ENCODE measurements at regions not wholly inside any gene's neighbourhood (a gene's known extent, or its start where the extent isn't known, plus 50 kb on each side); places are given as distances from the start of the nearest gene placed in this dataset.

DNA sequence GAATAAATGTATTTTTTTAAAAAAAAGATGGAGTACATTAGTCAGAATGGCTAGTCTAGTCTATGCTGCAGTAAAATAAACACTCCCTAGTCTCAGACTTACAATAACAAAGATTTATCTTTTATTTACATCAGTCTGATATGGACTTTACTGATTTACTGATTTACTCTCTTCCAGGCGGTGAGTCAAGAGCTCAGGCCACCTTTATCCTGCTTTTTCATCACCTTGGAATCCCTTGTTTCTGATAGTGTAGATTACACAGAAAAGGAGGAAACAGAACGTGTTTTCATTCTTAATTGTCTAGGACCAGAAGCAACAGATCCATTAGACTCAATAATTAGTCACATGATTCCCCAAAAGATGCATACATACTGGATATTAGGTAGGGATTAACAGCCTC, 290.1 kb upstream of the TRPC7 start:
- no peak overlapping the region for H2BK12ac ChIP-seq (ENCODE audit: low read depth, low read length)
- no peak overlapping the region for H4K91ac ChIP-seq (replicated peaks; ENCODE audit: insufficient read length, low read length)
- H3K14ac ChIP-seq (ENCODE audit: insufficient read length): no peak overlapping the region
- H2AK5ac ChIP-seq (ENCODE audit: low read depth, low read length): no peak overlapping the region
- H2BK120ac ChIP-seq (replicated peaks; ENCODE audit: low read depth, low read length): no peak overlapping the region
- H3K79me2 ChIP-seq (ENCODE audit: control insufficient read depth in 1 of 2, insufficient read depth in 2 of 2, low read length in 2 of 2): no peaks in the 10 kb centered on the region
- H3K79me1 ChIP-seq (ENCODE audit: low read depth, low read length): no peaks in the 10 kb centered on the region
- no peak for FAIRE-seq
- H2BK20ac ChIP-seq (ENCODE audit: low read length): no peak overlapping the region
- H4K8ac ChIP-seq (ENCODE audit: extremely low read depth, insufficient read depth, low read length): no peak overlapping the region
- no peaks in the 10 kb centered on the region; a peak in 1 of 7 replicates for H3K4me1 ChIP-seq (replicated peaks in 1 of 4; ENCODE audit: control insufficient read depth in 3 of 4, insufficient read depth in 4 of 4, low read length in 3 of 4)
- no peak overlapping the region for H3K4me3 ChIP-seq (ENCODE audit: extremely low read depth in 1 of 4, insufficient read depth in 2 of 4, low read depth in 3 of 4, low read length in 4 of 4)
- no peak overlapping the region for H2AFZ ChIP-seq (ENCODE audit: low read length)
- no peaks in the 10 kb centered on the region for H3K36me3 ChIP-seq (ENCODE audit: control insufficient read depth in 2 of 4, insufficient read depth in 4 of 4, low read length in 3 of 4)
- H2BK15ac ChIP-seq (ENCODE audit: low read length): no peak overlapping the region
- ChIA-PET POLR2A (ENCODE audit: partially characterized antibody) (no interaction called here), CTCF (ENCODE audit: partially characterized antibody) (interaction anchor here (1.5 kb wide), 1 partner anchor 292 kb away, joined by 4 read pairs; no protein-coding TSS in a partner anchor)
- no peaks in the 10 kb centered on the region for H4K20me1 ChIP-seq (replicated peaks in 1 of 2; ENCODE audit: control insufficient read depth in 1 of 2, insufficient read depth in 2 of 2, low read length in 2 of 2)
- no peak overlapping the region for H3K56ac ChIP-seq (replicated peaks; ENCODE audit: insufficient read length, low read depth, low read length)
- no peak for DNase-seq (ENCODE audit: low read depth in 1 of 2, low spot score in 2 of 2)
- no peak overlapping the region for H3K18ac ChIP-seq (ENCODE audit: extremely low read depth, low read length)
- H3K27me3 ChIP-seq (replicated peaks in 1 of 4; ENCODE audit: control insufficient read depth in 3 of 4, extremely low read depth in 1 of 4, insufficient read depth in 3 of 4, low read length in 3 of 4): no peaks in the 10 kb centered on the region
- no peak overlapping the region for H2BK5ac ChIP-seq (ENCODE audit: low read depth, low read length)
- 81% methylated on average over 2 of the region's 2 CpGs; no CpG with 5 or more reads in 1 of the 2 experiments for WGBS, 2 experiments (ENCODE audit: extremely low coverage in 1 of 2, insufficient coverage in 1 of 2, insufficient read length in 1 of 2, insufficient replicate concordance in 2 of 2, low coverage in 1 of 2, low lambda C conversion rate in 2 of 2, missing lambda C conversion rate in 1 of 2)
- H3K23ac ChIP-seq (ENCODE audit: insufficient read length): no peak overlapping the region
- no peak overlapping the region for H3K4ac ChIP-seq (replicated peaks; ENCODE audit: insufficient read length, low read depth, low read length)
- no peaks in the 10 kb centered on the region for H3K9me3 ChIP-seq (ENCODE audit: insufficient read depth in 2 of 2, low read depth in 1 of 2, low read length in 1 of 2)
- no peak overlapping the region for H3K9ac ChIP-seq (replicated peaks in 1 of 4; ENCODE audit: extremely low read depth in 1 of 4, low read depth in 3 of 4, low read length in 3 of 4)
- H3K27ac ChIP-seq (ENCODE audit: low read depth, low read length): no peak overlapping the region
- no peak overlapping the region for H3K4me2 ChIP-seq (ENCODE audit: insufficient read depth in 1 of 2, low read depth in 2 of 2, low read length in 2 of 2)
- H3K23me2 ChIP-seq (ENCODE audit: low read depth, low read length): no peaks in the 10 kb centered on the region
- no peak overlapping the region for H4K5ac ChIP-seq (ENCODE audit: insufficient read length, low read depth, low read length)
- TF ChIP-seq RXRA (IDR thresholded peaks at IDR 0.05; ENCODE audit: insufficient read depth, low read depth, low read length): no peak
- no peak for TF ChIP-seq YY1 (IDR thresholded peaks at IDR 0.05; ENCODE audit: low read depth, low read length)
- no peak for TF ChIP-seq RAD21 (IDR thresholded peaks at IDR 0.05 in 1 of 2, conservative IDR thresholded peaks at IDR 0.05 in 1 of 2; ENCODE audit: low read depth in 2 of 2, low read length in 2 of 2)
- TF ChIP-seq BRCA1 (IDR thresholded peaks at IDR 0.05; ENCODE audit: low read depth, low read length): no peak
- no peak for TF ChIP-seq BCL11A (IDR thresholded peaks at IDR 0.05; ENCODE audit: low read depth in 2 of 2, low read length in 2 of 2)
- no peak for TF ChIP-seq CHD2 (IDR thresholded peaks at IDR 0.05; ENCODE audit: low read length)
- TF ChIP-seq, protein P1, sequence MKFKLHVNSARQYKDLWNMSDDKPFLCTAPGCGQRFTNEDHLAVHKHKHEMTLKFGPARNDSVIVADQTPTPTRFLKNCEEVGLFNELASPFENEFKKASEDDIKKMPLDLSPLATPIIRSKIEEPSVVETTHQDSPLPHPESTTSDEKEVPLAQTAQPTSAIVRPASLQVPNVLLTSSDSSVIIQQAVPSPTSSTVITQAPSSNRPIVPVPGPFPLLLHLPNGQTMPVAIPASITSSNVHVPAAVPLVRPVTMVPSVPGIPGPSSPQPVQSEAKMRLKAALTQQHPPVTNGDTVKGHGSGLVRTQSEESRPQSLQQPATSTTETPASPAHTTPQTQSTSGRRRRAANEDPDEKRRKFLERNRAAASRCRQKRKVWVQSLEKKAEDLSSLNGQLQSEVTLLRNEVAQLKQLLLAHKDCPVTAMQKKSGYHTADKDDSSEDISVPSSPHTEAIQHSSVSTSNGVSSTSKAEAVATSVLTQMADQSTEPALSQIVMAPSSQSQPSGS (IDR thresholded peaks at IDR 0.05; ENCODE audit: low read length): no peak
- TF ChIP-seq SIX5 (IDR thresholded peaks at IDR 0.05; ENCODE audit: low read depth, low read length): no peak
- TF ChIP-seq EGR1 (IDR thresholded peaks at IDR 0.05; ENCODE audit: borderline replicate concordance, low read depth, low read length): no peak
- TF ChIP-seq SIN3A (conservative IDR thresholded peaks at IDR 0.05 in 1 of 2, IDR thresholded peaks at IDR 0.05 in 1 of 2; ENCODE audit: low read depth in 1 of 2, low read length in 2 of 2): no peak
- TF ChIP-seq KDM5A (IDR thresholded peaks at IDR 0.05; ENCODE audit: low read length): no peak
- no peak for TF ChIP-seq TAF1 (IDR thresholded peaks at IDR 0.05; ENCODE audit: low read depth, low read length)
- TF ChIP-seq SIRT6 (IDR thresholded peaks at IDR 0.05; ENCODE audit: low read length): no peak
- no peak for TF ChIP-seq HDAC2 (IDR thresholded peaks at IDR 0.05; ENCODE audit: borderline replicate concordance in 1 of 2, low read depth in 2 of 2, low read length in 2 of 2)

Measured in H1 (cell line).